Stimulated activated CD8-positive, alpha-beta memory T cell treated with anti-CD3 and anti-CD28 coated beads, Interleukin-2, amount 100 ng/mL, for 1 hour (primary cell): ENCODE measurements at regions not wholly inside any gene's neighbourhood (a gene's known extent, or its start where the extent isn't known, plus 50 kb on each side); places are given as distances from the start of the nearest gene placed in this dataset.
"Not testable (repeated sequence)": the region's sequence is repeated elsewhere in the genome, so short reads cannot be mapped to it uniquely, and the experiment has no call there.

Source experiments
- DNase-seq, 2 donors: peaks; one replicate each; pipeline ENCODE4 v3.0.0-alpha.2; 2020; ENCODE audit warnings: low read depth in 2 of 2

GRCh38 chr4:1561286-1561990, 122.7 kb downstream of the FAM53A start:
- no peak for DNase-seq

GRCh38 chr4:1559896-1560650, 124.0 kb downstream of the FAM53A start:
- DNase-seq = no peak

GRCh38 chr4:1558205-1558604, 125.9 kb downstream of the FAM53A start:
- DNase-seq = no peak

GRCh38 chr4:1557221-1557597, 126.9 kb downstream of the FAM53A start:
- DNase-seq = no peak

- no peak for DNase-seq
Measured at GRCh38 chr4:1556541-1557220, 127.4 kb downstream of the FAM53A start.

- DNase-seq = no peak
Measured at GRCh38 chr4:1554876-1555265, 129.2 kb downstream of the FAM53A start.

- no peak for DNase-seq
Measured at GRCh38 chr4:1554246-1554875, 129.8 kb downstream of the FAM53A start.

- no peak for DNase-seq
Measured at GRCh38 chr4:1553365-1553764, 130.7 kb downstream of the FAM53A start.

- DNase-seq = no peak
Measured at GRCh38 chr4:1552451-1552850, 131.7 kb downstream of the FAM53A start.

- DNase-seq = no peak
Measured at GRCh38 chr4:1551211-1551610, 132.9 kb downstream of the FAM53A start.

- DNase-seq = no peak
Measured at GRCh38 chr4:1550122-1551070, 133.7 kb downstream of the FAM53A start.

- DNase-seq = no peak
Measured at GRCh38 chr4:1549638-1550035, 134.5 kb downstream of the FAM53A start.

- peak; percentile 37 to 44 for DNase-seq
Measured at GRCh38 chr4:1548827-1549637, 135.1 kb downstream of the FAM53A start.

GRCh38 chr4:1547856-1548826, 136.0 kb downstream of the FAM53A start:
- DNase-seq = no peak

- DNase-seq = no peak
Measured at GRCh38 chr4:1547131-1547855, 136.8 kb downstream of the FAM53A start.

GRCh38 chr4:1544861-1545281, 138.6 kb upstream of the NKX1-1 start:
- DNase-seq = no peak

- not testable (repeated sequence) for DNase-seq
Measured at GRCh38 chr4:1544435-1544834, 138.2 kb upstream of the NKX1-1 start.

GRCh38 chr4:1543976-1544375, 137.7 kb upstream of the NKX1-1 start:
- DNase-seq = no peak
